Adrenal gland (tissue), 9 donors: ENCODE measurements at regions not wholly inside any gene's neighbourhood (a gene's known extent, or its start where the extent isn't known, plus 50 kb on each side); places are given as distances from the start of the nearest gene placed in this dataset.

Experiments
- DNase-seq, 7 donors: peaks; one replicate each; pipeline ENCODE4 v3.0.0-alpha.2; 2019 to 2020
- H3K27ac ChIP-seq, 5 donors: fragments of 200-600 bp; sonication (generic) in 4 of 5; 1 replicate in 3 of 5; 2 replicates in 2 of 5; pipeline versions ENCODE4 v1.5.1 to v1.8.0; 2016 to 2020; ENCODE audit warnings: mild to moderate bottlenecking in 1 of 5
- H3K27me3 ChIP-seq: fragments of 200-600 bp; 2 replicates; pipeline ENCODE4 v1.8.0; 2021
- H3K36me3 ChIP-seq, 2 donors: fragments of 200-600 bp; replicated peaks in 1 of 2; 1 replicate in 1 of 2; 2 replicates in 1 of 2; pipeline versions ENCODE4 v1.5.1 to v1.8.0; 2018 to 2022
- H3K4me1 ChIP-seq, 2 donors: fragments of 200-600 bp; replicated peaks in 1 of 2; 1 replicate in 1 of 2; 2 replicates in 1 of 2; pipeline versions ENCODE4 v1.5.1 to v1.8.0; 2018 to 2021
- H3K4me3 ChIP-seq, 4 donors: fragments of 200-600 bp; sonication (generic) in 3 of 4; one replicate each; pipeline ENCODE4 v1.5.1; 2016 to 2018
- H3K9me3 ChIP-seq, 3 donors: fragments of 200-600 bp; sonication (generic) in 1 of 3; replicated peaks in 1 of 3; 1 replicate in 2 of 3; 2 replicates in 1 of 3; pipeline versions ENCODE4 v1.5.1 to v1.8.0; 2016 to 2021
- CTCF ChIP-seq, 6 experiments: fragments of 450-650 bp in 4 of 6; fragments of 200-600 bp in 2 of 6; sonication (generic) in 1 of 6; IDR thresholded peaks; 1 replicate in 5 of 6; 2 replicates in 1 of 6; pipeline versions ENCODE4 v1.5.1 to v1.8.0; 2016 to 2021; ENCODE audit warnings: antibody characterized with exemption in 6 of 6, mild to moderate bottlenecking in 2 of 6, moderate library complexity in 1 of 6
- POLR2A ChIP-seq, 2 donors: fragments of 450-650 bp; IDR thresholded peaks; one replicate each; pipeline ENCODE4 v1.6.1; 2017; ENCODE audit warnings: antibody characterized with exemption in 2 of 2, mild to moderate bottlenecking in 2 of 2, moderate library complexity in 1 of 2
- WGBS, 4 donors: extraction: QIAGEN DNeasy Blood & Tissue Kit in 2 of 4; methylation state at CpG; one replicate each; pipeline versions ENCODE4 v1.1.5 to v1.1.7; 2013 to 2017; 5-methylcytosine and 5-hydroxymethylcytosine counted together
- intact Hi-C, 2 donors: fragments of 100-400 bp; cut with DNase I; formaldehyde crosslinking; loops; one replicate each; pipeline versions ENCODE4 v1.14.1 to v1.15.0; 2022 to 2023
- donor health status: healthy with polysubstance abuse.
- donor health status: Bipolar disorder and iron deficiency.
- donor health status: DM: yes; HTN: yes; CAD: no.
- donor health status: DM: no; HTN: no; CAD: no.
- donor health status: DM: no; HTN: no; CAD: no.

- Histone ChIP-seq H3K4me3 (no peak overlapping the region), H3K27me3 (no peaks in the 10 kb centered on the region), H3K27ac (no peak overlapping the region), H3K9me3 (no peaks in the 10 kb centered on the region), H3K36me3 (no peaks in the 10 kb centered on the region), H3K4me1 (no peaks in the 10 kb centered on the region)
- WGBS, 4 donors, result 39 to 49% (median 46%) methylated on average over 7 of the region's 7 CpGs
- no peak for TF ChIP-seq POLR2A (IDR thresholded peaks at IDR 0.05)
- no peak for TF ChIP-seq CTCF (IDR thresholded peaks at IDR 0.05)
- intact Hi-C loops, result no loop called here
- no peak for DNase-seq
These were observed 1512.5 kb upstream of the B3GALT2 start for GRCh38 chr1:194698908-194699318.

GRCh38 chr1:194693244-194693643, 1506.8 kb upstream of the B3GALT2 start:
- intact Hi-C loops, result no loop called here
- no peak overlapping the region for H3K27ac ChIP-seq
- TF ChIP-seq CTCF (IDR thresholded peaks at IDR 0.05) (no peak), POLR2A (IDR thresholded peaks at IDR 0.05) (no peak)
- H3K9me3 ChIP-seq, result no peaks in the 10 kb centered on the region
- no peaks in the 10 kb centered on the region for H3K27me3 ChIP-seq
- H3K36me3 ChIP-seq, result no peaks in the 10 kb centered on the region
- 65 to 84% (median 70%) methylated on average over 2 of the region's 2 CpGs for WGBS, 4 donors
- DNase-seq, result no peak
- no peaks in the 10 kb centered on the region for H3K4me1 ChIP-seq
- no peak overlapping the region for H3K4me3 ChIP-seq

DNA sequence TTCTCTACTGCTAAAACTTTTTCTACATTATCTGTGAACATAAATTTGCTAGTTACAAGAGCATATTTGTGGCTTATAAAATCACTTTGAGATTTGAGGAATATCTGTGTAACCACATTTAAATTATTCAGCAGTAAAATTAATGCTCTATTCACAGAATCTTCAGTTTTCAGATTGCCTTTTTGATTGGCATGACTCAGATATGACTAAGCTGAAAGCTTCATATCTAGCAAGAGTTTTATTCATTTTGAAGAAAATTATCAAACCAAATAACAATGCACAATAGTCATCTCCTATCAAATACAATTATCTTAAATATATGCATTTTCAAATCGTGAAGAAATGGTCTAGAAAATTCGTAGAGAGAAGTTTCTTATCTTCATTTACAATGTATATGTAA, 1498.2 kb upstream of the B3GALT2 start:
- DNase-seq, result no peak
- no peaks in the 10 kb centered on the region for H3K27me3 ChIP-seq
- H3K36me3 ChIP-seq, result no peaks in the 10 kb centered on the region
- H3K9me3 ChIP-seq, result no peaks in the 10 kb centered on the region
- no peaks in the 10 kb centered on the region for H3K4me1 ChIP-seq
- no peak overlapping the region for H3K4me3 ChIP-seq
- H3K27ac ChIP-seq, result no peak overlapping the region
- TF ChIP-seq CTCF (IDR thresholded peaks at IDR 0.05) (no peak), POLR2A (IDR thresholded peaks at IDR 0.05) (no peak)
- 49 to 68% (median 62%) methylated on average over 2 of the region's 2 CpGs for WGBS, 4 donors
- intact Hi-C loops, result no loop called here

GRCh38 chr1:194658090-194658439, 1471.7 kb upstream of the B3GALT2 start:
- TF ChIP-seq POLR2A (IDR thresholded peaks at IDR 0.05), result no peak
- no peak for TF ChIP-seq CTCF (IDR thresholded peaks at IDR 0.05)
- intact Hi-C loops, result no loop called here

More at GRCh38 chr1:194658090-194658439, 1471.7 kb upstream of the B3GALT2 start:
- Histone ChIP-seq H3K27ac (no peak overlapping the region), H3K9me3 (no peaks in the 10 kb centered on the region), H3K4me1 (no peaks in the 10 kb centered on the region), H3K4me3 (no peak overlapping the region), H3K36me3 (no peaks in the 10 kb centered on the region), H3K27me3 (no peaks in the 10 kb centered on the region)
- DNase-seq, result no peak
- 35 to 53% (median 46%) methylated on average over 1 of the region's 1 CpG for WGBS, 4 donors
